H1 (cell line): ENCODE measurements at regions not wholly inside any gene's neighbourhood (a gene's known extent, or its start where the extent isn't known, plus 50 kb on each side); places are given as distances from the start of the nearest gene placed in this dataset.

Source experiments
- CTCF ChIA-PET: fragments of 300-600 bp; sonication (Branson Sonifier 250); formaldehyde crosslinking; loops from one replicate; lab custom pipeline; 2021; ENCODE audit not compliant: partially characterized antibody; lab: Charles Lee
- POLR2A ChIA-PET: fragments of 300-600 bp; sonication (Branson Sonifier 250); formaldehyde crosslinking; loops from one replicate; lab custom pipeline; 2021; ENCODE audit warnings: inconsistent platforms; ENCODE audit not compliant: partially characterized antibody; lab: Charles Lee
- DNase-seq, 2 experiments: peaks; one replicate each; pipeline versions ENCODE4 v3.0.0 to v3.0.0-alpha.2; 2010 to 2022; ENCODE audit warnings: low spot score in 2 of 2, low read depth in 1 of 2, mixed read lengths in 1 of 2
- FAIRE-seq: peaks from 2 replicates; lab custom pipeline; 2011; peaks lifted over from hg19 to GRCh38; lab: Jason Lieb, UNC
- H2AFZ ChIP-seq: 2 replicates; pipeline ENCODE4 v1.8.1; 2012; ENCODE audit warnings: low read length, inconsistent platforms
- H2AK5ac ChIP-seq: 2 replicates; pipeline ENCODE4 v1.6.1; 2013; ENCODE audit warnings: low read depth, low read length
- H2BK120ac ChIP-seq: replicated peaks from 2 replicates; pipeline ENCODE3; 2013; ENCODE audit warnings: low read depth, low read length, inconsistent platforms
- H2BK12ac ChIP-seq: 2 replicates; pipeline ENCODE4 v1.6.1; 2013; ENCODE audit warnings: low read depth, low read length
- H2BK15ac ChIP-seq: 2 replicates; pipeline ENCODE4 v1.6.1; 2013; ENCODE audit warnings: low read length
- H2BK20ac ChIP-seq: 2 replicates; pipeline ENCODE4 v1.6.1; 2013; ENCODE audit warnings: low read length
- H2BK5ac ChIP-seq: 2 replicates; pipeline ENCODE4 v1.6.1; 2013; ENCODE audit warnings: low read depth, low read length
- H3K14ac ChIP-seq: 2 replicates; pipeline ENCODE4 v1.6.1; 2013; ENCODE audit warnings: inconsistent platforms; ENCODE audit not compliant: insufficient read length
- H3K18ac ChIP-seq: 2 replicates; pipeline ENCODE4 v1.6.1; 2013; ENCODE audit warnings: low read length; ENCODE audit errors: extremely low read depth
- H3K23ac ChIP-seq: 2 replicates; pipeline ENCODE4 v1.6.1; 2013; ENCODE audit warnings: inconsistent platforms; ENCODE audit not compliant: insufficient read length
- H3K23me2 ChIP-seq: 2 replicates; pipeline ENCODE4 v1.6.1; 2013; ENCODE audit warnings: low read depth, low read length
- H3K27ac ChIP-seq: 2 replicates; pipeline ENCODE4 v1.6.1; 2011; ENCODE audit warnings: low read depth, low read length, inconsistent platforms
- H3K27me3 ChIP-seq, 4 experiments: replicated peaks in 1 of 4; 1 replicate in 1 of 4; 2 replicates in 3 of 4; pipeline versions ENCODE4 v1.6.1 to v1.8.1; 2011 to 2013; ENCODE audit warnings: low read length in 3 of 4, mild to moderate bottlenecking in 3 of 4, inconsistent platforms in 2 of 4, mixed read lengths in 2 of 4, moderate library complexity in 1 of 4; ENCODE audit not compliant: control insufficient read depth in 3 of 4, insufficient read depth in 3 of 4; ENCODE audit errors: extremely low read depth in 1 of 4
- H3K36me3 ChIP-seq, 4 experiments: 2 replicates each; pipeline versions ENCODE4 v1.6.1 to v1.8.1; 2011 to 2013; ENCODE audit warnings: mild to moderate bottlenecking in 4 of 4, low read length in 3 of 4, moderate library complexity in 2 of 4, control low read depth in 1 of 4, inconsistent platforms in 1 of 4; ENCODE audit not compliant: insufficient read depth in 4 of 4, control insufficient read depth in 2 of 4
- H3K4ac ChIP-seq: replicated peaks from 2 replicates; pipeline ENCODE3; 2013; ENCODE audit warnings: low read length, low read depth, mixed read lengths, inconsistent platforms; ENCODE audit not compliant: insufficient read length
- H3K4me1 ChIP-seq, 4 experiments: replicated peaks in 1 of 4; 1 replicate in 1 of 4; 2 replicates in 3 of 4; pipeline versions ENCODE4 v1.6.1 to v1.8.1; 2011 to 2013; ENCODE audit warnings: low read length in 3 of 4, inconsistent platforms in 2 of 4, mixed read lengths in 1 of 4; ENCODE audit not compliant: insufficient read depth in 4 of 4, control insufficient read depth in 3 of 4
- H3K4me2 ChIP-seq, 2 experiments: 2 replicates each; pipeline versions ENCODE4 v1.6.1 to v1.8.1; 2011 to 2013; ENCODE audit warnings: low read depth in 2 of 2, low read length in 2 of 2, control low read depth in 1 of 2, inconsistent platforms in 1 of 2, mild to moderate bottlenecking in 1 of 2; ENCODE audit not compliant: insufficient read depth in 1 of 2
- H3K4me3 ChIP-seq, 4 experiments: fragments of 200-600, 300-600 bp in 1 of 4; sonication (generic), shearing (Covaris generic), sonication (Bioruptor Twin) in 1 of 4; 2 replicates each; pipeline versions ENCODE4 v1.5.1 to v1.8.1; 2011 to 2016; ENCODE audit warnings: low read length in 4 of 4, low read depth in 3 of 4, control low read depth in 2 of 4, inconsistent platforms in 2 of 4, mild to moderate bottlenecking in 2 of 4, mixed read lengths in 1 of 4, moderate library complexity in 1 of 4; ENCODE audit not compliant: insufficient read depth in 2 of 4; ENCODE audit errors: extremely low read depth in 1 of 4
- H3K56ac ChIP-seq: replicated peaks from 2 replicates; pipeline ENCODE3; 2013; ENCODE audit warnings: low read depth, mild to moderate bottlenecking, mixed read lengths, low read length, inconsistent platforms; ENCODE audit not compliant: insufficient read length
- H3K79me1 ChIP-seq: 2 replicates; pipeline ENCODE4 v1.6.1; 2013; ENCODE audit warnings: low read depth, low read length, control low read depth
- H3K79me2 ChIP-seq, 2 experiments: 2 replicates each; pipeline versions ENCODE4 v1.6.1 to v1.8.1; 2012 to 2013; ENCODE audit warnings: low read length in 2 of 2, mild to moderate bottlenecking in 2 of 2, inconsistent platforms in 1 of 2; ENCODE audit not compliant: insufficient read depth in 2 of 2, control insufficient read depth in 1 of 2
- H3K9ac ChIP-seq, 4 experiments: replicated peaks in 1 of 4; 1 replicate in 1 of 4; 2 replicates in 3 of 4; pipeline versions ENCODE4 v1.6.1 to v1.8.1; 2011 to 2013; ENCODE audit warnings: low read depth in 3 of 4, low read length in 3 of 4, control low read depth in 2 of 4, mild to moderate bottlenecking in 2 of 4, moderate library complexity in 2 of 4, inconsistent platforms in 1 of 4; ENCODE audit errors: extremely low read depth in 1 of 4
- H3K9me3 ChIP-seq, 2 experiments: 2 replicates each; pipeline versions ENCODE4 v1.6.1 to v1.8.1; 2012 to 2013; ENCODE audit warnings: mild to moderate bottlenecking in 2 of 2, moderate library complexity in 2 of 2, control low read depth in 1 of 2, inconsistent platforms in 1 of 2, low read depth in 1 of 2, low read length in 1 of 2, mixed read lengths in 1 of 2; ENCODE audit not compliant: insufficient read depth in 2 of 2
- H4K20me1 ChIP-seq, 2 experiments: replicated peaks in 1 of 2; 2 replicates each; pipeline versions ENCODE3 to v1.8.1; 2011 to 2013; ENCODE audit warnings: inconsistent platforms in 2 of 2, low read length in 2 of 2, mild to moderate bottlenecking in 1 of 2; ENCODE audit not compliant: insufficient read depth in 2 of 2, control insufficient read depth in 1 of 2
- H4K5ac ChIP-seq: 2 replicates; pipeline ENCODE4 v1.6.1; 2013; ENCODE audit warnings: low read length, low read depth, mixed read lengths, inconsistent platforms; ENCODE audit not compliant: insufficient read length
- H4K8ac ChIP-seq: 2 replicates; pipeline ENCODE4 v1.8.0; 2013; ENCODE audit warnings: mild to moderate bottlenecking, moderate library complexity, low read length, inconsistent platforms; ENCODE audit not compliant: insufficient read depth; ENCODE audit errors: extremely low read depth
- H4K91ac ChIP-seq: replicated peaks from 2 replicates; pipeline ENCODE3; 2013; ENCODE audit warnings: low read length, mixed read lengths, inconsistent platforms; ENCODE audit not compliant: insufficient read length
- BCL11A ChIP-seq, 2 experiments: IDR thresholded peaks; one replicate each; pipeline ENCODE4 v1.6.1; 2011; ENCODE audit warnings: low read depth in 2 of 2, low read length in 2 of 2, mild to moderate bottlenecking in 2 of 2
- CBX5 ChIP-seq: fragments of 300-800, 300-1000 bp; sonication (generic); IDR thresholded peaks from 2 replicates; pipeline ENCODE4 v1.7.1; 2016; ENCODE audit warnings: antibody characterized with exemption, low read length, low read depth
- CHD2 ChIP-seq: IDR thresholded peaks from 2 replicates; pipeline ENCODE4 v1.6.1; 2012; ENCODE audit warnings: low read length, improper control_type of control experiment
- EZH2 ChIP-seq: fragments of 200-600 bp; sonication (generic); IDR thresholded peaks from 2 replicates; pipeline ENCODE4 v1.7.1; 2012; ENCODE audit warnings: low read depth, mild to moderate bottlenecking, moderate library complexity, low read length, inconsistent platforms; ENCODE audit not compliant: severe bottlenecking
- HDAC6 ChIP-seq: IDR thresholded peaks from one replicate; pipeline ENCODE4 v1.7.1; 2012; ENCODE audit warnings: low read depth, mild to moderate bottlenecking, inconsistent platforms, low read length, moderate library complexity
- KDM4A ChIP-seq: IDR thresholded peaks from one replicate; pipeline ENCODE4 v1.7.1; 2012; ENCODE audit warnings: low read depth, mild to moderate bottlenecking, moderate library complexity, low read length, inconsistent platforms; ENCODE audit not compliant: severe bottlenecking
- KDM5A ChIP-seq: fragments of 200-600 bp; IDR thresholded peaks from 2 replicates; pipeline ENCODE4 v1.7.1; 2012; ENCODE audit warnings: mild to moderate bottlenecking, low read length, inconsistent platforms, mixed read lengths
- MAX ChIP-seq: IDR thresholded peaks from 2 replicates; pipeline ENCODE4 v1.6.1; 2012; ENCODE audit warnings: inconsistent platforms
- NANOG ChIP-seq: IDR thresholded peaks from 2 replicates; pipeline ENCODE4 v1.6.1; 2011; ENCODE audit warnings: low read length, low read depth, mild to moderate bottlenecking, inconsistent platforms; ENCODE audit not compliant: insufficient read depth, poor library complexity, severe bottlenecking
- NRF1 ChIP-seq: IDR thresholded peaks from 2 replicates; pipeline ENCODE4 v1.6.1; 2011; ENCODE audit warnings: mild to moderate bottlenecking, low read depth, low read length, improper control_type of control experiment
- POLR2AphosphoS5 ChIP-seq: IDR thresholded peaks from 2 replicates; pipeline ENCODE4 v1.6.1; 2011; ENCODE audit warnings: low read depth, low read length
- POU5F1 ChIP-seq: IDR thresholded peaks from 2 replicates; pipeline ENCODE4 v1.6.1; 2011; ENCODE audit warnings: low read depth, mild to moderate bottlenecking, low read length, moderate library complexity
- RFX5 ChIP-seq: IDR thresholded peaks from 2 replicates; pipeline ENCODE4 v1.6.1; 2011; ENCODE audit warnings: low read depth, low read length, improper control_type of control experiment, borderline replicate concordance
- TAF1 ChIP-seq: IDR thresholded peaks from 2 replicates; pipeline ENCODE4 v1.6.1; 2011; ENCODE audit warnings: mild to moderate bottlenecking, low read depth, low read length
- TEAD4 ChIP-seq: IDR thresholded peaks from 2 replicates; pipeline ENCODE4 v1.6.1; 2012; ENCODE audit warnings: low read depth, low read length, inconsistent platforms, mixed read lengths
- WGBS, 2 experiments: shearing (Covaris generic) in 1 of 2; methylation state at CpG; one replicate each; pipeline versions ENCODE4 v1.1.6 to v1.1.7; 2013 to 2015; ENCODE audit warnings: low lambda C conversion rate in 2 of 2, mixed read lengths in 2 of 2, inconsistent platforms in 1 of 2, low coverage in 1 of 2, missing lambda C conversion rate in 1 of 2; ENCODE audit not compliant: insufficient replicate concordance in 2 of 2, insufficient coverage in 1 of 2, insufficient read length in 1 of 2; ENCODE audit errors: extremely low coverage in 1 of 2, missing lambda C conversion rate in 1 of 2; 5-methylcytosine and 5-hydroxymethylcytosine counted together

- no peak overlapping the region for H2BK120ac ChIP-seq
- POLR2A ChIA-PET, result no interaction called here
- no peak overlapping the region for H4K5ac ChIP-seq
- TF ChIP-seq HDAC6 (no peak), KDM5A (no peak), TEAD4 (no peak), POU5F1 (no peak), RFX5 (no peak), NRF1 (no peak), MAX (no peak), KDM4A (no peak), CBX5 (no peak), CHD2 (no peak), POLR2AphosphoS5 (no peak), NANOG (no peak), EZH2 (no peak), TAF1 (no peak), BCL11A (IDR thresholded peaks at IDR 0.05; ENCODE audit: low read depth in 2 of 2, low read length in 2 of 2) (no peak)
Measured at GRCh38 chr18:32596501-32596900, 125.8 kb upstream of the GAREM1 start.

More at GRCh38 chr18:32596501-32596900, 125.8 kb upstream of the GAREM1 start:
- Histone ChIP-seq H2AK5ac (no peak overlapping the region), H3K79me1 (no peaks in the 10 kb centered on the region), H3K4me2 (no peak overlapping the region), H3K56ac (no peak overlapping the region), H2BK15ac (no peak overlapping the region), H3K14ac (no peak overlapping the region), H4K91ac (no peak overlapping the region), H4K20me1 (no peaks in the 10 kb centered on the region), H2AFZ (no peak overlapping the region), H2BK12ac (no peak overlapping the region), H3K4ac (no peak overlapping the region), H3K27ac (no peak overlapping the region), H3K9ac (no peak overlapping the region), H3K18ac (no peak overlapping the region), H3K79me2 (no peaks in the 10 kb centered on the region), H4K8ac (no peak overlapping the region), H3K23me2 (no peaks in the 10 kb centered on the region), H3K4me1 (peaks cover 0 to 3% (median 0%) of the 10 kb centered on the region in 4 experiments; a peak in 2 of 7 replicates), H3K23ac (no peak overlapping the region), H3K36me3 (no peaks in the 10 kb centered on the region), H3K27me3 (no peaks in the 10 kb centered on the region), H2BK20ac (no peak overlapping the region), H3K9me3 (no peaks in the 10 kb centered on the region), H2BK5ac (no peak overlapping the region), H3K4me3 (no peak overlapping the region)
- CTCF ChIA-PET, result interaction anchor here (1.5 to 2.7 kb wide), 3 partner anchors 19 to 47 kb away, joined by 3 to 13 read pairs (median 4); no protein-coding TSS in a partner anchor
- DNase-seq, result no peak
- FAIRE-seq, result no peak
- 46% methylated on average over 2 of the region's 2 CpGs; no CpG with 5 or more reads in 1 of the 2 experiments for WGBS, 2 experiments
